Sigmoid colon (tissue), 4 donors: ENCODE measurements at regions not wholly inside any gene's neighbourhood (a gene's known extent, or its start where the extent isn't known, plus 50 kb on each side); places are given as distances from the start of the nearest gene placed in this dataset.
"Not testable (repeated sequence)": the region's sequence is repeated elsewhere in the genome, so short reads cannot be mapped to it uniquely, and the experiment has no call there.

ENCODE experiments used
- EP300 ChIP-seq, 4 donors: sonication (generic); formaldehyde crosslinking; IDR thresholded peaks; one replicate each; pipeline ENCODE4 v1.6.1; 2017; ENCODE audit warnings: antibody characterized with exemption in 4 of 4
- POLR2A ChIP-seq, 2 donors: fragments of 450-650 bp; IDR thresholded peaks; one replicate each; pipeline ENCODE4 v1.6.1; 2016; ENCODE audit warnings: antibody characterized with exemption in 2 of 2, mild to moderate bottlenecking in 2 of 2, moderate library complexity in 2 of 2
- TF ChIP-seq, protein P1 (sequence below), 4 experiments: fragments of 450-650 bp in 3 of 4; fragments of 200-600 bp in 1 of 4; IDR thresholded peaks; one replicate each; pipeline ENCODE4 v1.5.1; 2016 to 2019; ENCODE audit warnings: antibody characterized with exemption in 4 of 4, mild to moderate bottlenecking in 3 of 4, moderate library complexity in 2 of 4

- not testable (repeated sequence) for TF ChIP-seq POLR2A, EP300 (IDR thresholded peaks at IDR 0.05)
- TF ChIP-seq, protein P1, sequence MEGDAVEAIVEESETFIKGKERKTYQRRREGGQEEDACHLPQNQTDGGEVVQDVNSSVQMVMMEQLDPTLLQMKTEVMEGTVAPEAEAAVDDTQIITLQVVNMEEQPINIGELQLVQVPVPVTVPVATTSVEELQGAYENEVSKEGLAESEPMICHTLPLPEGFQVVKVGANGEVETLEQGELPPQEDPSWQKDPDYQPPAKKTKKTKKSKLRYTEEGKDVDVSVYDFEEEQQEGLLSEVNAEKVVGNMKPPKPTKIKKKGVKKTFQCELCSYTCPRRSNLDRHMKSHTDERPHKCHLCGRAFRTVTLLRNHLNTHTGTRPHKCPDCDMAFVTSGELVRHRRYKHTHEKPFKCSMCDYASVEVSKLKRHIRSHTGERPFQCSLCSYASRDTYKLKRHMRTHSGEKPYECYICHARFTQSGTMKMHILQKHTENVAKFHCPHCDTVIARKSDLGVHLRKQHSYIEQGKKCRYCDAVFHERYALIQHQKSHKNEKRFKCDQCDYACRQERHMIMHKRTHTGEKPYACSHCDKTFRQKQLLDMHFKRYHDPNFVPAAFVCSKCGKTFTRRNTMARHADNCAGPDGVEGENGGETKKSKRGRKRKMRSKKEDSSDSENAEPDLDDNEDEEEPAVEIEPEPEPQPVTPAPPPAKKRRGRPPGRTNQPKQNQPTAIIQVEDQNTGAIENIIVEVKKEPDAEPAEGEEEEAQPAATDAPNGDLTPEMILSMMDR (IDR thresholded peaks at IDR 0.05): not testable (repeated sequence)
Measured at GRCh38 chr7:19549246-19549645, 159.6 kb downstream of the POLR1F start.
